Common myeloid progenitor, CD34-positive (primary cell): ENCODE measurements at regions not wholly inside any gene's neighbourhood (a gene's known extent, or its start where the extent isn't known, plus 50 kb on each side); places are given as distances from the start of the nearest gene placed in this dataset.

ENCODE experiments used
- CTCF ChIA-PET: fragments of 350-600 bp; sonication (Branson Sonifier 250); formaldehyde crosslinking; loops from one replicate; lab custom pipeline; 2021; ENCODE audit warnings: antibody characterized with exemption; lab: Charles Lee
- POLR2A ChIA-PET: fragments of 350-600 bp; sonication (Branson Sonifier 250); formaldehyde crosslinking; loops from one replicate; lab custom pipeline; 2021; ENCODE audit warnings: antibody characterized with exemption; lab: Charles Lee
- DNase-seq, 3 donors: peaks; one replicate each; pipeline versions ENCODE4 v3.0.0 to v3.0.0-alpha.2; 2013
- H3K27ac ChIP-seq, 2 experiments: 1 replicate in 1 of 2; 2 replicates in 1 of 2; pipeline ENCODE4 v1.7.0; 2013; ENCODE audit warnings: inconsistent platforms in 2 of 2, low read length in 2 of 2, mild to moderate bottlenecking in 2 of 2, low read depth in 1 of 2, moderate library complexity in 1 of 2; ENCODE audit not compliant: severe bottlenecking in 2 of 2, insufficient read depth in 1 of 2, poor library complexity in 1 of 2
- H3K27me3 ChIP-seq, 5 experiments: replicated peaks in 2 of 5; 1 replicate in 3 of 5; 2 replicates in 2 of 5; pipeline versions ENCODE4 v1.6.1 to v1.7.0; 2013; ENCODE audit warnings: low read length in 4 of 5, mild to moderate bottlenecking in 2 of 5, moderate library complexity in 2 of 5, inconsistent platforms in 1 of 5; ENCODE audit not compliant: insufficient read depth in 5 of 5, control insufficient read depth in 4 of 5
- H3K36me3 ChIP-seq, 4 experiments: 1 replicate in 2 of 4; 2 replicates in 2 of 4; pipeline versions ENCODE4 v1.6.1 to v1.7.0; 2013; ENCODE audit warnings: low read length in 3 of 4, control low read depth in 1 of 4, mild to moderate bottlenecking in 1 of 4; ENCODE audit not compliant: control insufficient read depth in 4 of 4, insufficient read depth in 4 of 4
- H3K4me1 ChIP-seq, 4 experiments: 1 replicate in 3 of 4; 2 replicates in 1 of 4; pipeline versions ENCODE4 v1.6.1 to v1.7.1; 2013; ENCODE audit warnings: low read length in 3 of 4, mild to moderate bottlenecking in 3 of 4, control low read depth in 1 of 4, inconsistent platforms in 1 of 4, moderate library complexity in 1 of 4; ENCODE audit not compliant: control insufficient read depth in 4 of 4, insufficient read depth in 4 of 4; ENCODE audit errors: control extremely low read depth in 1 of 4
- H3K4me3 ChIP-seq, 7 experiments: 1 replicate in 4 of 7; 2 replicates in 3 of 7; pipeline versions ENCODE4 v1.5.1 to v1.7.0; 2013; ENCODE audit warnings: mild to moderate bottlenecking in 7 of 7, low read length in 6 of 7, moderate library complexity in 6 of 7, inconsistent platforms in 2 of 7, low read depth in 2 of 7, control low read depth in 1 of 7; ENCODE audit not compliant: insufficient read depth in 4 of 7, control insufficient read depth in 1 of 7; ENCODE audit errors: extremely low read depth in 1 of 7
- H3K9me3 ChIP-seq, 5 experiments: 1 replicate in 4 of 5; 2 replicates in 1 of 5; pipeline versions ENCODE4 v1.6.1 to v1.7.1; 2013; ENCODE audit warnings: low read length in 4 of 5, mild to moderate bottlenecking in 2 of 5, inconsistent platforms in 1 of 5, low read depth in 1 of 5, moderate library complexity in 1 of 5; ENCODE audit not compliant: control insufficient read depth in 4 of 5, insufficient read depth in 2 of 5; ENCODE audit errors: control extremely low read depth in 1 of 5
- WGBS: methylation state at CpG from one replicate; pipeline ENCODE4 v1.1.5; 2013; ENCODE audit not compliant: insufficient coverage; 5-methylcytosine and 5-hydroxymethylcytosine counted together

- ChIA-PET CTCF (no interaction called here), POLR2A (no interaction called here)
- H3K27ac ChIP-seq: no peak overlapping the region
- no peaks in the 10 kb centered on the region for H3K36me3 ChIP-seq
- no peaks in the 10 kb centered on the region for H3K4me1 ChIP-seq
- no peaks in the 10 kb centered on the region for H3K9me3 ChIP-seq
- H3K4me3 ChIP-seq: no peak overlapping the region
- no peak for DNase-seq
- no peaks in the 10 kb centered on the region for H3K27me3 ChIP-seq
These were observed 90.7 kb upstream of the AGTR1 start for GRCh38 chr3:148606979-148607378.

GRCh38 chr3:148607491-148607890, 90.2 kb upstream of the AGTR1 start:
- CTCF ChIA-PET: no interaction called here
- no peaks in the 10 kb centered on the region for H3K4me1 ChIP-seq
- H3K27me3 ChIP-seq: no peaks in the 10 kb centered on the region
- WGBS: no CpG with 5 or more reads among the region's 1 CpG
- H3K4me3 ChIP-seq: no peak overlapping the region
- POLR2A ChIA-PET: no interaction called here
- no peak for DNase-seq
- H3K27ac ChIP-seq: no peak overlapping the region
- H3K9me3 ChIP-seq: no peaks in the 10 kb centered on the region
- H3K36me3 ChIP-seq: no peaks in the 10 kb centered on the region

- Histone ChIP-seq H3K4me1 (no peaks in the 10 kb centered on the region), H3K27me3 (no peaks in the 10 kb centered on the region), H3K36me3 (no peaks in the 10 kb centered on the region), H3K27ac (no peak overlapping the region), H3K9me3 (no peaks in the 10 kb centered on the region), H3K4me3 (no peak overlapping the region)
- POLR2A ChIA-PET: interaction anchor here (0.6 kb wide), 1 partner anchor 18 kb away, joined by 3 read pairs; no protein-coding TSS in a partner anchor
- no CpG with 5 or more reads among the region's 1 CpG for WGBS
- CTCF ChIA-PET: no interaction called here
- no peak for DNase-seq
These were observed 85.4 kb upstream of the AGTR1 start for GRCh38 chr3:148612278-148612677.

GRCh38 chr3:148615382-148615781, 82.3 kb upstream of the AGTR1 start:
- Histone ChIP-seq H3K4me3 (no peak overlapping the region), H3K36me3 (no peaks in the 10 kb centered on the region), H3K9me3 (no peaks in the 10 kb centered on the region), H3K27ac (no peak overlapping the region), H3K4me1 (peaks cover 0 to 2% (median under 1%) of the 10 kb centered on the region in 4 experiments), H3K27me3 (no peaks in the 10 kb centered on the region)
- CTCF ChIA-PET: no interaction called here
- WGBS: no CpG with 5 or more reads among the region's 3 CpGs
- no peak for DNase-seq
- POLR2A ChIA-PET: no interaction called here

- DNase-seq: no peak
- H3K4me1 ChIP-seq: no peaks in the 10 kb centered on the region
- ChIA-PET CTCF (no interaction called here), POLR2A (no interaction called here)
- no peaks in the 10 kb centered on the region for H3K36me3 ChIP-seq
- H3K27ac ChIP-seq: no peak overlapping the region
- no peak overlapping the region for H3K4me3 ChIP-seq
- H3K9me3 ChIP-seq: peaks cover 0 to 2% (median 0%) of the 10 kb centered on the region in 5 experiments
- WGBS: no CpG with 5 or more reads among the region's 4 CpGs
- H3K27me3 ChIP-seq: no peaks in the 10 kb centered on the region
These were observed 72.5 kb upstream of the AGTR1 start for GRCh38 chr3:148625095-148625736.

GRCh38 chr3:148625991-148626390, 71.7 kb upstream of the AGTR1 start:
- ChIA-PET CTCF (no interaction called here), POLR2A (no interaction called here)
- no peaks in the 10 kb centered on the region for H3K36me3 ChIP-seq
- H3K4me1 ChIP-seq: no peaks in the 10 kb centered on the region
- H3K27me3 ChIP-seq: no peaks in the 10 kb centered on the region
- no peak overlapping the region for H3K27ac ChIP-seq
- no peak overlapping the region for H3K4me3 ChIP-seq
- peaks cover 0 to 2% (median 0%) of the 10 kb centered on the region in 5 experiments for H3K9me3 ChIP-seq
- DNase-seq: no peak
- no CpG with 5 or more reads among the region's 2 CpGs for WGBS

GRCh38 chr3:148629006-148629405, 68.7 kb upstream of the AGTR1 start:
- peaks cover 0 to 3% (median 0%) of the 10 kb centered on the region in 5 experiments for H3K9me3 ChIP-seq
- DNase-seq: no peak
- no peaks in the 10 kb centered on the region for H3K27me3 ChIP-seq
- H3K4me1 ChIP-seq: no peaks in the 10 kb centered on the region
- no peak overlapping the region for H3K27ac ChIP-seq
- H3K36me3 ChIP-seq: no peaks in the 10 kb centered on the region
- H3K4me3 ChIP-seq: no peak overlapping the region
- CTCF ChIA-PET: interaction anchor here (1.0 kb wide), 1 partner anchor 91 kb away, joined by 3 read pairs; no protein-coding TSS in a partner anchor
- POLR2A ChIA-PET: no interaction called here
- no CpG with 5 or more reads among the region's 1 CpG for WGBS
